Caco-2 (cell line): ENCODE measurements at regions not wholly inside any gene's neighbourhood (a gene's known extent, or its start where the extent isn't known, plus 50 kb on each side); places are given as distances from the start of the nearest gene placed in this dataset.

Source experiments
- BruUV-seq: library from RNA; stranded (reverse); fragments of 400-500 nt; replicated peaks from 2 replicates; lab custom pipeline; 2021; lab: Mats Ljungman, UMichigan
- CTCF ChIA-PET: fragments of 300-600 bp; sonication (Branson Sonifier 250); formaldehyde crosslinking; loops from one replicate; lab custom pipeline; 2022; ENCODE audit warnings: antibody characterized with exemption; lab: Charles Lee
- POLR2A ChIA-PET: fragments of 300-600 bp; sonication (Branson Sonifier 250); formaldehyde crosslinking; loops from one replicate; lab custom pipeline; 2022; ENCODE audit warnings: antibody characterized with exemption; lab: Charles Lee
- DNase-seq, 2 experiments: peaks; one replicate each; pipeline versions ENCODE4 v3.0.0 to v3.0.0-alpha.2; 2020 to 2022
- H3K27me3 ChIP-seq: replicated peaks from 2 replicates; pipeline ENCODE4 v1.6.0; 2011; ENCODE audit warnings: low read length; ENCODE audit not compliant: control insufficient read depth, insufficient read depth
- H3K36me3 ChIP-seq: 2 replicates; pipeline ENCODE4 v1.5.1; 2011; ENCODE audit warnings: low read length; ENCODE audit not compliant: control insufficient read depth, insufficient read depth
- H3K4me1 ChIP-seq: fragments of 250-450 bp; sonication (Bioruptor Pico); 2 replicates; pipeline ENCODE4 v1.5.1; 2020; ENCODE audit warnings: mild to moderate bottlenecking
- H3K4me3 ChIP-seq: 2 replicates; pipeline ENCODE4 v1.5.1; 2011; ENCODE audit warnings: low read depth, mild to moderate bottlenecking, control low read depth, low read length
- H3K9me3 ChIP-seq: fragments of 250-450 bp; sonication (Bioruptor Pico); 2 replicates; pipeline ENCODE4 v1.5.1; 2020; ENCODE audit warnings: mild to moderate bottlenecking, moderate library complexity
- H3K27ac Mint-ChIP-seq: one replicate; pipeline ENCODE4 v1.8.0; 2022; ENCODE audit warnings: mixed read lengths; ENCODE audit not compliant: unreplicated experiment
- H3K27me3 Mint-ChIP-seq: one replicate; pipeline ENCODE4 v1.8.0; 2022; ENCODE audit warnings: mixed read lengths; ENCODE audit not compliant: insufficient read depth, unreplicated experiment
- H3K36me3 Mint-ChIP-seq: one replicate; pipeline ENCODE4 v1.8.0; 2022; ENCODE audit warnings: mild to moderate bottlenecking, mixed read lengths; ENCODE audit not compliant: insufficient read depth, unreplicated experiment
- H3K4me1 Mint-ChIP-seq: one replicate; pipeline ENCODE4 v1.8.0; 2022; ENCODE audit warnings: low read depth, mixed read lengths; ENCODE audit not compliant: unreplicated experiment
- H3K4me3 Mint-ChIP-seq: one replicate; pipeline ENCODE4 v1.8.0; 2022; ENCODE audit warnings: mild to moderate bottlenecking, moderate library complexity, mixed read lengths; ENCODE audit not compliant: unreplicated experiment
- H3K9me3 Mint-ChIP-seq: one replicate; pipeline ENCODE4 v1.8.0; 2022; ENCODE audit warnings: mixed read lengths; ENCODE audit not compliant: unreplicated experiment
- CTCF ChIP-seq, 2 experiments: fragments of 200-600 bp in 1 of 2; IDR thresholded peaks; 1 replicate in 1 of 2; 2 replicates in 1 of 2; pipeline versions ENCODE4 v1.5.1 to v1.8.0; 2011 to 2022; ENCODE audit warnings: antibody characterized with exemption in 1 of 2, control low read depth in 1 of 2, inconsistent platforms in 1 of 2, low read depth in 1 of 2, low read length in 1 of 2, mild to moderate bottlenecking in 1 of 2, moderate library complexity in 1 of 2; ENCODE audit not compliant: insufficient read depth in 1 of 2, severe bottlenecking in 1 of 2, unreplicated experiment in 1 of 2
- intact Hi-C: fragments of 100-400 bp; cut with micrococcal nuclease; formaldehyde crosslinking; loops from one replicate; pipeline ENCODE4 v1.10.0; 2022; ENCODE audit not compliant: unreplicated experiment

- Mint-ChIP-seq H3K4me3 (no peak overlapping the region), H3K36me3 (no peaks in the 10 kb centered on the region), H3K4me1 (no peaks in the 10 kb centered on the region), H3K9me3 (no peaks in the 10 kb centered on the region), H3K27me3 (no peaks in the 10 kb centered on the region), H3K27ac (no peak overlapping the region)
- BruUV-seq = no TSS peak
- no peaks in the 10 kb centered on the region for H3K9me3 ChIP-seq
- DNase-seq = no peak
- CTCF ChIA-PET = no interaction called here
- no peak overlapping the region for H3K4me3 ChIP-seq
- POLR2A ChIA-PET = no interaction called here
- H3K4me1 ChIP-seq = no peaks in the 10 kb centered on the region
- intact Hi-C loops = no loop called here
- H3K27me3 ChIP-seq = no peaks in the 10 kb centered on the region
- no peak for TF ChIP-seq CTCF (IDR thresholded peaks at IDR 0.05; ENCODE audit: insufficient read depth in 1 of 2, low read depth in 1 of 2, low read length in 1 of 2, severe bottlenecking in 1 of 2, unreplicated experiment in 1 of 2)
- no peaks in the 10 kb centered on the region for H3K36me3 ChIP-seq
These were observed 160.1 kb upstream of the LDB2 start for GRCh38 chr4:17058536-17058915.

- CTCF ChIA-PET = no interaction called here
- no peak overlapping the region for H3K4me3 Mint-ChIP-seq
These were observed 158.6 kb upstream of the LDB2 start for GRCh38 chr4:17057035-17057434.

GRCh38 chr4:17055788-17056187 lies 157.3 kb upstream of the LDB2 start:
- H3K36me3 ChIP-seq = no peaks in the 10 kb centered on the region
- ChIA-PET POLR2A (no interaction called here), CTCF (no interaction called here)
- no peaks in the 10 kb centered on the region for H3K4me1 Mint-ChIP-seq
- H3K4me3 ChIP-seq = no peak overlapping the region
- no peak for DNase-seq
- BruUV-seq = no TSS peak
- no peak for TF ChIP-seq CTCF (IDR thresholded peaks at IDR 0.05; ENCODE audit: insufficient read depth in 1 of 2, low read depth in 1 of 2, low read length in 1 of 2, severe bottlenecking in 1 of 2, unreplicated experiment in 1 of 2)
- intact Hi-C loops = no loop called here
- H3K36me3 Mint-ChIP-seq = no peaks in the 10 kb centered on the region
- H3K27me3 Mint-ChIP-seq = no peaks in the 10 kb centered on the region
- H3K4me1 ChIP-seq = no peaks in the 10 kb centered on the region
- no peaks in the 10 kb centered on the region for H3K9me3 ChIP-seq
- H3K9me3 Mint-ChIP-seq = no peaks in the 10 kb centered on the region
- H3K4me3 Mint-ChIP-seq = no peak overlapping the region
- H3K27ac Mint-ChIP-seq = no peak overlapping the region
- no peaks in the 10 kb centered on the region for H3K27me3 ChIP-seq

More at GRCh38 chr4:17057035-17057434, 158.6 kb upstream of the LDB2 start:
- Histone ChIP-seq H3K4me3 (no peak overlapping the region), H3K36me3 (no peaks in the 10 kb centered on the region), H3K9me3 (no peaks in the 10 kb centered on the region), H3K4me1 (no peaks in the 10 kb centered on the region), H3K27me3 (no peaks in the 10 kb centered on the region)
- TF ChIP-seq CTCF (IDR thresholded peaks at IDR 0.05; ENCODE audit: insufficient read depth in 1 of 2, low read depth in 1 of 2, low read length in 1 of 2, severe bottlenecking in 1 of 2, unreplicated experiment in 1 of 2) = no peak
- Mint-ChIP-seq H3K36me3 (no peaks in the 10 kb centered on the region), H3K9me3 (no peaks in the 10 kb centered on the region), H3K4me1 (no peaks in the 10 kb centered on the region), H3K27me3 (no peaks in the 10 kb centered on the region), H3K27ac (no peak overlapping the region)
- BruUV-seq = no TSS peak
- POLR2A ChIA-PET = no interaction called here
- no peak for DNase-seq
- intact Hi-C loops = no loop called here
